Kasumi-1 (cell line): ENCODE measurements at regions not wholly inside any gene's neighbourhood (a gene's known extent, or its start where the extent isn't known, plus 50 kb on each side); places are given as distances from the start of the nearest gene placed in this dataset.

Source experiments
- DNase-seq, 2 experiments: peaks; one replicate each; lab custom pipeline; 2025; lab: John Stamatoyannopoulos, UW

DNA sequence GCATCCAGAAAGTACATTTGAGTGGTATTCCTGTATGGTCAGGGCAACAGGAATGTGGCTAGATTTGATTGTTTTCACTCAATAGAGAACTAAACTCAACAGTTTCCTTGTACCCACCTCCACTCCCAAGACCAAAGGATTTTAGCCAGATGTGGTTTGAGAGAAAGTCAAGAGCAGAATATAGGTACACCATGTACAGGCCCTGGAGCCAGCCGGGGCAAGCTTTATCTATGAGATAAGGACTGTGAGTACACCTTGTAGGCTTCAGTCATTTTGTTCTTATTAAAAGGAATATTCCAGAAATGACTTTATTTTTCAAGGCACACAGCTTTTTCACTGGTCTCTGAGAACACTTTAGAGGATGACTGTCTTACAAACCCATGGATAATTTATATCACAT, 192.4 kb upstream of the JUN start:
- no peak for DNase-seq

DNA sequence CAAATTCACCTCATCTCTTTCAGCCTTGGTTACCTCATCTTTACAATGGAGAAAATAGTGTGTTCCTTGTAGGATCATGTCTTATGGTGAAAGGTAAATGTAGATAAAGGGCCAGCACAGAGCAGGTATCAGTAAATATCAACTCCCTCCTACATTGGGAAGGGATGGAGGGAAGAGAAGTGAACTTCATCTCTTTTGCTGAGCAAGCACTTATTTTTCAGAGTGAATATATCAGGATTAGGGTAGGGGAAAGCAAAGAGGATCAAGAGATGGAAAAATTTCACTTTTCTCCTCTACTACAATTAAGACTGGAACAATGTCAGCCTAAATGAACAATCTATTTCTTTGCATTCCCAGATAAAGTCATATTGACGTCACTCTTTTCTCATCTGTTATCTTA, 193.8 kb upstream of the JUN start:
- DNase-seq = no peak

DNA sequence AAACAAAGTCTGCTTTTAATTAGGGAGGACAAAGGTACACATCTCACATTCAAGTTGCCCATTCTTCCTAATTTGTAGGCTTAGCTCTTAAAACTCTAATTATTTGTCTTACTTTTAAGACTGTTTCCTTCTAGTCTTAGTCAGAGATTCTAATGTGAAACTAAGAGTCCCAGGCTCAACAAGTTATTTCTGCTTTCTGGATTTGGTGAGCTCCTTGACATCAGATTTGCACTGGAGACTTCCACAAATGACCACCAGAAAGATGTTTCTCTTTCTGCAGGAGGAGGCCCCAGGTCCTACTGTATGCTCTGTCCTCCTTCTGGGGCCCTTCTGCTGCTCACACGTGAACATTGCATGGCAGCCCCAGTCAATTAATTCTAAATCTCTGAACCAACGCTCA, 194.2 kb upstream of the JUN start:
- DNase-seq = no peak

DNA sequence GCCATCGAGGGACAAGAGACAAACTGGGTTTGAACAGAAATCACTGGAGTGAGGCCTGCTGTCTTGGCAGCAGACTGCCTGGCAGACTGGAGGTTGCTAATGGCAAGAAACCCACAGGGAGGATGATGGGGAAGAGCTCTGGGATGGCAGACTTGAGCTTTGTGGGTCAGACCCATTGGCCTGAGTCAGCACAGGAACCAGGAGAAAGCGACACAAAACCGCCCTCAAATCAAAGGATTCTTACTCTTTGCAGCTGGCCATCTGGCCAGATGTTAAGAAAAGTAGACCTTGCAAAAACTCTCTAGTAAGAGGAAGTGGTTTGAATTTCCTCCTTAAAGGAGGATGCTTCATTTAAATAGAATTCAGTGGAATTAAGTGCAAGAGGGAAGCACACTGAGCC, 195.2 kb upstream of the JUN start:
- DNase-seq = peak; percentile 82 to 83

DNA sequence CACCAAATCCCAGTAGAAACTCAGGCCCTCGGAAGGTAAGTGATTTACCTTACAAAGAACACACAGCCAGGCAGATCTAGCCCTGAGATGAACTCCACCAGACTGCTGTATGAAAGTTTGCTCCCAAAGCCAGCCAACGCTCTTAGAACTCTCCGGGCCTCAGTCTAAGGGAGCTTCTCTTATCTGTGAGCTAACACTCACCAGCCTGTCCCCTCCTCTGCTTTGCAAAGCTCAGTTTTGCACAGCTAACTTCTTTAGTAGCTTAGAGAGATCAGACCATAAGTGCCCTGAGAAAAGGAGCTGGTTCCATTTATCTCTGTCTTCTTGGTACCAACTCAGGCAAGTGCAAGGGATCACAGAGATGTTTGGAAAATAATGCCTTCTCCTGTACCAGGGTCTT, 195.8 kb upstream of the JUN start:
- no peak for DNase-seq

DNA sequence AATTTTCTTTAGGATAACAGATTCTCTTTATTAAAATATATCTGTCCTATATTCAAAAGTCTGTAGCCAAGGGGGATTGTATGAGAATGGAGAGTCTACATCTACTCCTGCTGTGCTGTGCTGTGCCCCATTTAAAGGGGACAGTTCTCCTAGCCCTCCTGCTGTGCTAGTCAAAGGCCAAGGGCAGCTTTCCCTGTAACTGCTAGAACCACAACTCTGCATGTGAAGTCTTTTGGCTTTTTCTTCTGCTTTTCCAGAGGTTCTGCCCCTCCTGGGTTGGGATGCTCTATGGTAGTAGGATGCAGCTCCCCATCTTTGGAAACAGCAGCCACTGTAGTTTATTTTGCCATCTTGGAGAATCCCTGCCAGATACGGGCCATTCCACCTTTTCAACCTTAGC, 197.5 kb upstream of the JUN start:
- no peak for DNase-seq

DNA sequence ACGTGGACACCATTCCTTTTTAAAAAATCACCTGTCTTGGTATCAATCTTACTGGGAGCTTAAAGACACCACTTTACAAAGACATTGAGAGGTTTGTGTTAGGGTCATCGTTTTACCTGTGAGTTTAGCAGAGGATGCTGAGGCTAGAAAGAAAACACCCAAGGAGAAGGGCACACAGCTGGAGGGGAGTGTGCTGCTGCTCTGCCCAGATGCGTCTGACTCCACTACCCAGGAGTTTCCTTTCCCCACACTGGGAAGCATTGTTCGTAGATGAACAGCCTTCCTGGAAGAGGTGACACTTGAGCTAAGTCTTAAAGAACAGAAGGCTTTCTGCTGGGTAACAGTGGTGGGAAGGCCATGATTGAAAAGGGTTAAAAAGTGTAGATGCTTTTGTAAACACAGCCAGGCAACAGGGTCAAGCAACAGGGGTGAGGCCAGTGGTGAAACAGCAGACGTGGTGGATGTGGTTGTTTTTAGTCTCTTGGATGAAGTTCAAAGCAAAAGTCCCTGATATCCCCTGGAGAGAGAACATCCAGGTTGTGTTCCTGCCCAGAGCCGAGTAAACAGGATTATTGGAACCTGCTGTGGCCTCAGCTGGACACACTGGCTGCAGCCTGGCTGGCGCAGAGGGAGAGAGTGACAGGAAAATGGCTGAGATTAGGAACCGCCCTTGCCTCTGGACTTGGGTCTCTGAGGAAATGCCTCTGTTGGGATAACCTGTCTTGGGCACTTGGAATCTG, 198.6 kb upstream of the JUN start:
- DNase-seq = no peak

DNA sequence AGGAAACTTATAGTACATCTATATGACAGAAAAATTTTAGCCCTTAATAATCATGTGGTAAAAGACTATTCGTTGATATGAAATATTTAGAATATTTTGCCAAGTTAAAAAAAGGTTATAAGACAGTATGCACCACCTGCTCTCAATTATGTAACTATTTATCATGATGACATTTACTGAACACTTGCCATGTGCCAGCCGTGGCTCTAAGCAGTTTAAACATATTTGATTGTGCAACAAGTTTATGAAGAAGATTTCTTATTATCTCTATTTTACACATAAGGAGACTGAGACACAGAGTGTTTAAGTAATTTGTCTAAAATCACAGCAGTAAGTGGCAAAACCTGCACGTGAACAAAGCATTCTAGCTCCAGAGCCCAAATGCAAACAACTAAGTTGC, 199.3 kb upstream of the JUN start:
- DNase-seq = no peak

DNA sequence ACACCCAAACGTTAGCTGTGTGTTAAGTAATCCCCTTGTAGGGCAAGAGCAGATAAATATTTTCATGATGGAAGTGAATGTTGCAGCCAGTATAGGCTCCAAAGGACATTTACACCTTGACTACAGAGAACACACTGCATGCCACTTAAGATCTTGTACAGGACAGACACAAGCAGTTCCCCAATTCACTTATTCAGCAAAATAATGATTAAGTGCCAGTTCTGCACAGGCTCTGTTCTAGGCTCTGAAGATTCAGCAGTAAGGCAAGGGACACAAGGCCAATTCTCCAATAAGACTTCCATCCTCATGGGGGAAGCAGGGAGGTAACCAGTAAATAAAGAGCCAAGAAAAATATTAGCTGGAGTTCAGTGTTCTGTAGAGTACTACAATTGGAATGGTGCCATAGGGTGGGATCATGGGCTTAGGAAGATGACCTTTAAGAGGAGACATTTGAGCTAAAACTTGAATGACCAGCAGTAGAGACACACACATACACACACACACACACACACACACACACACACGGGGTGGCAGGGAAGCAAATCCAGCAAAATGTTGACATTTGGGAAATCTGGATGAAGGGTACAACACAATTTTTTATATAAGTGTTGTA, 199.9 kb upstream of the JUN start:
- no peak for DNase-seq

DNA sequence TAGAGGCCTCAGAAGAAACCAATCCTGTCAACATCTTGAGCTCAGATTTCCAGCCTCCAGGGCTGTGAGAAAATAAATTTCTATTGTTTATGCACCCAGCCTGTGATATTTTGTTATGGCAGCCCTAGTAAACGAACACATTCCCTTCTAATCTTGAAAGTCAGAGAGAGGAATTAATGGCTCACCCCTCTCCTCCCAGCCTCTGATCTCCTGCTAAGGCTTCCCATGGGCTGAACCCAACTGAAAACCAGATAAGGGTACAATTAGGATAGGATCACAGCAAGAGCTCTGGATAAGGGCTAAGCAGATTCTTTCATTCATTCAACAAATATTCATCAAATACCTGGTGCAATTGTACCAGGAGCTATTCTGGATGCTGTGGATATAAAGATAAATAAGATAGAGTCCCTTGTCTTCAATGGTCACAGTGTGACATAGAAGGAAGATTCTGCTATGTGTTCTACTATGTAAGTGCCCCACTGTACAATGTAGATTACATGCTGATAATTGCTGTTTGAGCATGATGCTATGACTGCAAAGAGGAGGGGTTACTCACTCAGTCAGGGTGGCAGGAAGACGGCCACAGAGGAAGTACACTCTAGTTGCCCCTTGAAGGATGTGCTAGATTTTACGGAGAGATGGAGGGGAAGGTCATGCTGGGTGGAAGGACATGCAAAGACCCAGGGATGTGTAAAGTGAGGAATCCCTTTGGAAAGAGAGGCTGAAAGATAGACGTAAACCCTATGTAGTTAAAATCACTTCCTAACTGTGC, 203.3 kb upstream of the JUN start:
- DNase-seq = no peak

DNA sequence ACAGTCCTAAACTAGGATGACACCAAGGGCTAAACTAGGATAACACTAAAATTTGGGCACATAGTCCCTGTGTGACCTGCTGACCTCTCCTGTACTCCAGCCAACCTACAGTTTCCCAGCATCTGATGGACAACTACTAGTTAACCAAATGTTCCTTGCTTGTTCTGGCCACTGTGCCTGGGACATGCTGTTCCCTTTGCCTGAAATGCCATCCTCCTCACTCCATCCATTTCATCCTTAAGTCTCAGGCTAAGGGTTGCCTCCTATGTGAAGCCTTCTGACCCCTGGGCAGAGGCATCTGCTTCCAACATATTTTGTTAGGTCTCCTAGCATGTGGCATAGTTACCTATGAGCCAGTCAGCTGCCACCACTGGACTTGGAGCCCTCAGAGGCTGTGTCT, 204.9 kb upstream of the JUN start:
- DNase-seq = no peak

DNA sequence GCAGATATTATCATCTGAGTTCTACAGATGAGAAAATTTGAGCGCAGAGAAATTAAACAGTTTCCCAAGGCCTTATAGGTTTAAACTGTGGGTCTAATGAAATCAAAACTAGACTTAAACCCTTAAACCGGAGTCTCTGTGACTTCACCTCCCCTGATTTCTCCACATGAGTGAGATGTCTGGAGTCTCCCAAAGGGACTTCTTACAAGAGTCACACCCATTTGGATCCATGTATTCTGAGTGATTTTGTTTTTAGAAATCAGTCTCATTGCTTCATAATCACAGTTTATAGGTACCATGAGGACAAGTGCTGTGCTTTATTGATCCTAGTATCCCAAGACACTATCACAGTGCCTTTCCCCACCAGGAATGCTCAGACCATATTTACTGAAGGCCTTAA, 206.0 kb upstream of the JUN start:
- DNase-seq = no peak

DNA sequence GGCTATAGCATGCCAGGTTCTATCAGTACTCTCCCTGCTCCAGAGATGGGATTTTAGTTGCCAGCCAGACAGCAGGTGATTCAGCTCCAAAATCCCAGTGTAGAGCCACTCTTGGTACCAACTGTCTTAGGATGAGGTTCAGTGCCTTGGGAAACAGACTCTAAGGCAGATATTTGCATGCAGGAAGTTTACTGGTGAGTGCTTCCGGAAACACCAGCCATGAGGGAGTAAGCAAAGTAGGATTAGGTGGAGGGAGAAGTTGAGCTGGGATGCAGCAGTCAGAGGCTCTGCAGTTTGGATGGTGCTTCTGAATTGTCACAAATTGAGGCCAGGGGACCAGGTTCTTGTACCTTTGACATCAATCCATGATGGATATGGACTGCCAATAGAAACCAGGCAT, 207.5 kb upstream of the JUN start:
- no peak for DNase-seq

DNA sequence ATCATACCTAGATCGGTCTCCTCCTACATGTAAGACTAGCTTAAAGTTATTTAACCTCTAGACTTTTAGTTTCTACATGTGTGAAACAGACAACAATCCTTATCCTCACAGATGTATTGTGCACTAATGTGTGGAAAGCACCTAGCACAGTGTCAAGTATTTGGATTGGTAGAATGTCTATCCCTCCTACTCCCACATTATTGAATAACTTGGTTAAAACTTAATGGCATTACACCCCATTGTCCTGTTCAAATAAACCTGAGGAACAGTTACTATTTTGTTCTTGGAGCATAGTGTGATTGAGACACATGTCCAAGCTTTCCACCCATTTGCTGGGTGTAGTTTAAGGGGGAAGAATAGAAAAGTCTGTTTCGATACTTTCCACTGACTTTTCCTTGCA, 208.8 kb upstream of the JUN start:
- DNase-seq = no peak

DNA sequence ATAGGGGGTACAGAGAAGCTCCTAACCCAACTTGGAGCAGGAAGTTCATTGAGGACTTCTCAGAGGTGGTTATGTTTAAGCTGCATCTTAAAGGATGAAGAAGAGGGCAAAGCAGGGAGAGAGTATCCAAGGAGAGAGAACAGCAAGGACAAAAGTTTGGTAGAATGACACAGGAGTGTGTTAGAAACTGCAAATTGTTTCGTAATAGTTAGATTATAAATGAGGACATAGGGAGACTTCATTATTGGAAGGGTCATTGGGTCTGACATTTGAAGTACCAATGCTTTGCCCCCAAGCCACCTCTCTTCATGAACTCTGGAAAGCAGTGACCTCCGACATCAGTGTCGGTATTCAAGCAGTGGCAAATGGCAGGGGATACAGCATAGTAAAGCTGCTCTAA, 209.6 kb upstream of the JUN start:
- no peak for DNase-seq

DNA sequence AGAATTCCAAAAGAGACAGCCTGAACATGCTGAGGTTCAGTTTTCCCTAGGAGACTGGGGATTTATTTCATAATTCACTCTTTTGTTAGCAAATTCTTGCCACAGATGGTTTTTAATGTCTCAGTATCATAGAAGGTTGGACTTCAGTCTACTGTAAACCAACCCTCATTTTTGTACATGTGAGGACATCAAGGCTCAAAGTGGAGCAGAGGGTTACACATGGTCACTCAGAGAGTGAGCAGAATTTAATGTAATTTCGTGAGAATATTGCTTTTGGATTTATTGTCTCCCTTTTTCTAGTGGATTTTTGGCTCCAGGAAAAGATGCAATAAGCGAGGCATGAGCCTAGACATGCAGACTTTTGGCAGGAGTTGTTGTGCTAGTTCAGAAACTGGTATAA, 210.8 kb upstream of the JUN start:
- DNase-seq = no peak

DNA sequence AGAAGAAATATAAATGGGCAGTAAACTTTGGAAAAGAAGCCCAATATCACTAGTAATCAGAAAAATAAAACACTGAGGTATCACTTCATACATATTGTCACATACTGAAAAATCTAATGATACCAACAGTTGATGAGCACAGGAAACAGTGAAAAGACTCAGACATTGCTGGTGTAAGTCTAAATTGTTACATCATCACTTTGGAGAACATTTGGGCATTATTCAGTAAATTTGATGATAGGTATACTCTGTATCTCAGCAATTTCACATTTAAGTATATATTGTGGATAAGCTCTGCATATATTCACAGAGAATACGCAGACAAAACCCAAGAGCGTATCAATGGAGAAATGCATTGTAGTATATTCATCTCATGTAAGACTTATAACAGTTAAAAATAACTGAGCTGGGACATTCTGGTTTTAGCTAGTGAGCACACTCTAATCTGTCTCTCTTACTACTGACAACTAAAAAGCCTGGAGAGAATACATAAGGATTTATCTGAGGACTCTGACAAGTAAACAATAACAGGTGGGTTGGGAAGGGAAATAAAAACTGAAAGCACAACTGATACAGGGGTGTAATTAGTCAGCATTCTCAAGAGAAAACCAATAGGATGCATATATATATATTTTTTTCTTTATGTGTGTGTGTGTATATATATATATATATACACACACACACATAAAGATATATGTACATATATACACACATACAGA, 212.7 kb upstream of the JUN start:
- no peak for DNase-seq

DNA sequence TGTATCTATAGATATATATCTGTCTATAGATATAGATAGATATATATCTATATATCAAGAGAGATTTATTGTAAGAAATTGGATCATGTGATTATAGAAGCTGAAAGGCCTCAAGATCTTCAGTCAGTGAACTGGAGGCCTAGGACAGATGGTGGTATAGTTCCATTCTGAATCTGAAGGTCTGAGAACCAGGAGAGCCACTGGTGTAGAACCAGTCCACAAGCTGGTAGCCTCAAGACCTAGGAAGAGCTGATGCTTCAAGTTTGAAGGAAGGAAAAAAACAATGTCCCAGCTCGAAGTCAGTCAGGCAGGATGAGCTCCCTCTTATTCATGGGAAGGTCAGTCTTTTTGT, 213.2 kb upstream of the JUN start:
- DNase-seq = no peak

DNA sequence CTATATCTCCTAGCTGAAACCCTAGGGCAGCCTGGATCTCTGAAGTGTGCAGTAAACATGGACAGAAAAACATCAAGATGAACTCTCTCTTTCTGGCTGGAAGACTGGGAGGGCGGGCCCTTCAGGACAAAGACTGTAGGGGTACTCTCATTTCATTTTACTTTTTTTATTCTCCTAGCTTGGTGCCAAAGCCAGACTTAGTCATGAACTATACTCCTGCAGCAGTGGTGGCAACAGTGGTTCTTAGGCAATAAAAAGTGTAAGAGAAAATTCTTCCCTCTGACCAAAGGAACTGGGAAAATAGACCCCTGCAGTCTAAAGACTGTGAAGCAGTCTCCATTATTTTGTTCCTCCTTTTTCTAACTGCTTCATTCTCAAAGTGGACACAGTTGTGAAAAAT, 213.8 kb upstream of the JUN start:
- DNase-seq = no peak

DNA sequence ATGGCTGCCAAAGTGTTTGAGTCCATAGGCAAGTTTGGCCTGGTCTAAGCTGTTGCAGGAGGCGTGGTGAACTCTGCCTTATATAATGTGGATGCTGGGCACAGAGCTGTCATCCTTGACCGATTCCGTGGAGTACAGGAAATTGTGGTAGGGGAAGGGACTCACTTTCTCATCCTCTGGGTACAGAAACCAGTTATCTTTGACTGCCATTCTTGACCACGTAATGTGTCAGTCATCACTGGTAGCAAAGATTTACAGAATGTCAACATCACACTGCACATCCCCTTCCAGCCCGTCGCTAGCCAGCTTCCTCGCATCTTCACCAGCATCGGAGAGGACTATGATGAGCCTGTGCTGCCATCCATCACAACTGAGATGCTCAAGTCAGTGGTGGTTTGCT, 215.8 kb upstream of the JUN start:
- no peak for DNase-seq

DNA sequence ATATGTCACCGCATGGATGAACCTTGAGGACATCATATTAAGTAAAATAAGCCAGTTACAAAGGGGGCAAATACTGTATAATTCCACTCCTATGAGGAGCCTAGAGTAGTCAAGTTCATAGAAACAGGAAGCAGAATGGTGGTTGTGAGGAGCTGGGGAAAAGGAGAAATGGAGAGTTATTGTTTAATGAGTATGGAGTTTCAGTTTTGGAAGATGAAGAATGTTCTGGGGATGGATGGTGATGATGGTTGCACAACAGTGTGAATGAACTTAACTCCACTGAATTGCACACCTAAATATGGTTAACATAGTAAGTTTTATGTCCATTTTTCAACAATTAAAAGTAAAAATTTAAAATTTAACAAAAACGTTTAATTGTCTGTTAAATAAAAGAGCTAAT, 220.9 kb upstream of the JUN start:
- DNase-seq = peak; percentile 6 to 22

DNA sequence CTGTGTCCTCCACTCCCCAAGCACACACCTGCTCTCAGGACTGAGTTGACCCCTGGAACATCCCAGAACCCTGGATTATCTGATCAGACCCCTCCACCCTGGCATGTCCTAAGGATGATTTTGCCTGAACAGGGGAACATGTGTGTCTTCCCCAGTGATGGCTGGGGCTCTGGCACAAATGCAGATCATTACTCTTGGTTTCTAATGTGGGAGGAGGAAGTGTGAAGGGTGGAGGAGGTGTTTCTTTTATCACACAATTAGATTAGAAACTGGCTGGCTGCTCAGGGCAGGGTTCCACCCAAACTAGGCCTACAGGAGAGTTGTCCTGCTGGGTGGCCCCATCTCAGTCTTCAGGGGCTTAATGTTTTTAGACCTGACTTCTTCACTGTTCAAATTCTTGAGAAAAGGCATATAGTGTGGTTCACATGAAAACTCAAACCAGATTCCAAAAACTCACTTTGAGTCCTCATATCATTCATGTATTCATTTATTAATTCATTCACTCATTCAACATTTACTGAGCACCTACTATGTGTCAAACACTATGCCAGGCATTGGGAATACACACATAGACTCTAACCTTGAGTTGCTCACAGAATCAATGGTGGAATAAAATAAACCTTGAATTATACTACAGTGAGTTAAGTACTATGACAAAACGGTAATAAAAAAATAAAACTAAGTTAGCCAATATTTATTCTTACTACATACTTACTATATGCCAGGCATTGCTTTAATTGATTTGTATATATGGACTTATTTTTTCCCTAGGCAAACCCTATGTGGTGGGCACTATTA, 221.8 kb upstream of the JUN start:
- DNase-seq = no peak
